B cell (primary cell): ENCODE measurements at regions not wholly inside any gene's neighbourhood (a gene's known extent, or its start where the extent isn't known, plus 50 kb on each side); places are given as distances from the start of the nearest gene placed in this dataset.

Source experiments
- CTCF ChIP-seq: fragments of 200-600 bp; IDR thresholded peaks from one replicate; pipeline ENCODE4 v1.8.0; 2022; ENCODE audit warnings: antibody characterized with exemption, mild to moderate bottlenecking
- EZH2 ChIP-seq: IDR thresholded peaks from 2 replicates; pipeline ENCODE4 v1.6.1; 2012; ENCODE audit warnings: borderline replicate concordance, low read depth, mild to moderate bottlenecking, moderate library complexity, low read length; ENCODE audit not compliant: insufficient read depth, poor library complexity, severe bottlenecking

GRCh38 chr11:69210310-69211035, 54.7 kb downstream of the SMIM38 start:
- no peak for TF ChIP-seq CTCF
- no peak for TF ChIP-seq EZH2
